Erythroblast (primary cell): ENCODE measurements at regions not wholly inside any gene's neighbourhood (a gene's known extent, or its start where the extent isn't known, plus 50 kb on each side); places are given as distances from the start of the nearest gene placed in this dataset.

Source experiments
- GATA1 ChIP-seq: IDR thresholded peaks from 2 replicates; pipeline ENCODE4 v1.6.1; 2011; ENCODE audit warnings: low read depth, mild to moderate bottlenecking, control low read depth, low read length, moderate library complexity
- POLR2A ChIP-seq: IDR thresholded peaks from 2 replicates; pipeline ENCODE4 v1.6.1; 2011; ENCODE audit warnings: mild to moderate bottlenecking, low read length

GRCh38 chr21:32957545-32957944 is 68.2 kb upstream of the OLIG2 start:
- TF ChIP-seq POLR2A (no peak), GATA1 (no peak)
